ENCODE measurements at regions not wholly inside any gene's neighbourhood (a gene's known extent, or its start where the extent isn't known, plus 50 kb on each side); places are given as distances from the start of the nearest gene placed in this dataset.
"Not testable (repeated sequence)": the region's sequence is repeated elsewhere in the genome, so short reads cannot be mapped to it uniquely, and the experiment has no call there.

- no peak for DNase-seq
These were observed 2840.3 kb upstream of the PCDH20 start for GRCh38 chr13:64255988-64256387.

DNA sequence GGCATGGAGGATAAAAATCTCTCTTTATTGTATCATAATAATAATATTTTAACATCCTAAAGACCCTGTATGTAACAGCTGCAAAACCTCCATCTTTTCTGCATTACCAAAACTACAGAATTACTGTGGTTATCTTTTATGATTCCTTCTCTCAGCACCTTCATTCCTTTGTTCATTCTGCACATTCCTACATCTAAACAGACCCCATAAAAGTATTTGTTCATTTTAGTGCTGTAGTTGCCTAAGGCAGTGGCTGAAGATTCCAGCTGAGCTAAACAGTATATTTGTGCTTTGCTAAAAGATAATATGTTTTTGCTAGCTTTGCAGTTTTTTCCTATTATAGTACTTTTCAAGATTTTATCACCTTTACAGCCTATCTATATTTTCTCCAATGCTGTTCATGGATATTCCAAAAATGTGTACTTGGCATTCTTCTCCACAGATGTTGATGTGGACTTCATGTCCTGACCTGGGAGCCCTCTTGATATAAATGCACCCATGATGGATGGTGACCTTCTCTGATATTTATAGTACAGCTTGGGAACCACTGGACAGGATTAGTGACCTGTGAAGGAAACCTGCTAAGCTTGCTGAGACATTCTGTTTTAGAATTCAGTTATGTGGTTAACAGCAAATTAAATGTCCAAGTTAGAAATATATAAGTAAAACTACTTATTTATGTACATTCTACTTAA is 2832.9 kb upstream of the PCDH20 start:
- DNase-seq: no peak

DNA sequence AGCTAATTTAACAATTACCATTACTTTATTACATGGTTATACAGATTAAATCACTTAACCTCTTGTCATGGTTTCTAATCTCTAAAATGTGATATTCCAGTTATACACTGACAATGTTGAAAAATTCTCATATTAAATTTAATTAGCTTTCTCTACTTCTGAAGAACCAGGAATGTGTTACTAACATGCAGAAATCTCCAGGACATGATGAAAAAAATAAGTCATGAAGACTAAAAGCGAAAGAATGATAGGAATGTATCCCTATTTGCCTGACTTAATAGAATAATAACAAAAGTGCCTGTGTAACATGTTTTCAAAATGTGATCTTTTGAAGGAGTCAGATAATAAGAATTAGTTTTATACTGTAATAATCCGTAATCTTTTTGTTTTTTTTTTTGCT is 2823.7 kb upstream of the PCDH20 start:
- no peak for DNase-seq

GRCh38 chr13:64234255-64234654 is 2818.6 kb upstream of the PCDH20 start:
- DNase-seq: no peak

DNA sequence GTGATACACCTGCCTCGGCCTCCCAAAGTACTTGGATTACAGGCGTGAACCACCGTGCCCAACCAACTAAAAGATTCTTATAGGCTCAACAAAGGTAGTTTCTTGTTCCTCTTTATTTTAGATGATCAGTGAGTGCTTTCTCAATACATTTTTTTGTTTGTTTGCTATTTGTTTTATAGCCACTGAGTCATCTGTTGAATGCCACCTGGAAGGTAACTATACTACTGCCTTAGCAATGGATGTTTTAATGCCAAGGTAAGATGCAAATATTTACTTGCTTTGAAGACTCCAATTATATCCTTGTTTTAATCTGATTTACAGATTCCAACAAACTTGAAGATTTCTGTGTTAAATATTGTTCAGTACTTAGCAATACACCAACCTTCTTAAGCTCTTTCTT is 2807.4 kb upstream of the PCDH20 start:
- no peak for DNase-seq

- no peak for DNase-seq
These were observed 2791.0 kb upstream of the PCDH20 start for GRCh38 chr13:64206430-64207225.

- DNase-seq: no peak
These were observed 2786.9 kb upstream of the PCDH20 start for GRCh38 chr13:64202517-64202916.

- DNase-seq: no peak
These were observed 2781.6 kb upstream of the PCDH20 start for GRCh38 chr13:64197232-64197631.

- no peak for DNase-seq
These were observed 2771.0 kb upstream of the PCDH20 start for GRCh38 chr13:64186503-64187250.

GRCh38 chr13:64186071-64186470 is 2770.4 kb upstream of the PCDH20 start:
- no peak for DNase-seq

DNA sequence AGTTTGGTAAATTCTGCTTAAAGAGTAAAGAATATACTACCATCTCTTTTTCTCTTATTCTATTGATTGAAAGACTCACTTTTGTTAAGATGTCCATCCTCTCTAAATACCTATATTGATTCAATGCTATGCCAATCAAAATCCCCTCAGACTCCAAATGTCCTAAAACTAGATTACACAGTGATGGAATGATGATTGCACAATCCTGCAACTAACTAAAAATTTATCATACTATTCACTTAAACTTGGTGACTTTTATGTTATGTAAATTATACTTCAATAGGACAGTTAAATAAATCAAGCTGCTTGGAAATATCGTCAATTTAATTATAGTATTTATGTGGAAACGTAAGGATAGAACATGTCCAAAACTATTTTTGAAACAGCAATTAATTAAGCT is 2765.1 kb upstream of the PCDH20 start:
- DNase-seq: no peak

- no peak for DNase-seq
These were observed 2750.2 kb upstream of the PCDH20 start for GRCh38 chr13:64165826-64166225.

- DNase-seq: no peak
These were observed 2748.8 kb upstream of the PCDH20 start for GRCh38 chr13:64164435-64164834.

- no peak for DNase-seq
These were observed 2744.8 kb upstream of the PCDH20 start for GRCh38 chr13:64160479-64160878.

- DNase-seq: no peak
These were observed 2743.3 kb upstream of the PCDH20 start for GRCh38 chr13:64158908-64159307.

- no peak for DNase-seq
These were observed 2738.9 kb upstream of the PCDH20 start for GRCh38 chr13:64154514-64154913.

- DNase-seq: no peak
These were observed 2715.0 kb upstream of the PCDH20 start for GRCh38 chr13:64130600-64130999.

DNA sequence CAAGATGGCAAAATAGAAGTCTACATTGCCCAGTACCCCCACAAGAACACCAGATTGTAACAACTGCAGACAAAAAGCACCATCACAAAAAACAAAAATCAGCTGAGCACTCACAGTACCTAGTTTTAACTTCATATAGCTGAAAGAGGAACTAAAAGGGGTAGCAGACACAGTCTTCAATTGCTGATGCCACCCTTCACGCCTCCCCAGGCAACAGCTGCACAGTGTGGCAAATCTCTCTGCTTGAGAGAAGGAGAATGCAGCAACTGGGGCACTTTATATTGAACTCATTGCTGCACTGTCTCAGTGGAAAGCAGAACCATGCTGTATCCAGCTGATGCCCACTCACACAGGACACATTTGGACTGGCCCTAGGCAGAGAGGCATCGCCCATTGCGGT is 2714.5 kb upstream of the PCDH20 start:
- no peak for DNase-seq

DNA sequence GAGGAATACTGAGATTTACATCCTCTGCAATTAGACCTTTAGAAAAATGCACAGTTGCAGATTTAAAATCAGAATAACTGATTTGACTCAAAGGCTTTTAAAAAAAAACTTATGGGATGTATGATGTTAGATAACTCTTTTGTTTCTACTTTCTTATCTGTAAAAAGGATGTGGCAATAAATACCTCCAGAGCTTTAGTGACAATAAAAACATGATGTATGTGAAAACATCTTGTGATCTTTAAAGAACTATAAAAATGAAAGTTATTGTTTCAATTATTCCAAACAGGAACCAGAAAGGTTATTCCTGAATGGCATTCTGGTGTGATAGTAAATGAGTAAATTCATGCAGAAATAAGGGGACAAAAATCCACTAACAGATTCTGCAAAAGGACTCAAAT is 2712.2 kb upstream of the PCDH20 start:
- no peak for DNase-seq

- no peak for DNase-seq
These were observed 2711.5 kb upstream of the PCDH20 start for GRCh38 chr13:64127192-64127591.

DNA sequence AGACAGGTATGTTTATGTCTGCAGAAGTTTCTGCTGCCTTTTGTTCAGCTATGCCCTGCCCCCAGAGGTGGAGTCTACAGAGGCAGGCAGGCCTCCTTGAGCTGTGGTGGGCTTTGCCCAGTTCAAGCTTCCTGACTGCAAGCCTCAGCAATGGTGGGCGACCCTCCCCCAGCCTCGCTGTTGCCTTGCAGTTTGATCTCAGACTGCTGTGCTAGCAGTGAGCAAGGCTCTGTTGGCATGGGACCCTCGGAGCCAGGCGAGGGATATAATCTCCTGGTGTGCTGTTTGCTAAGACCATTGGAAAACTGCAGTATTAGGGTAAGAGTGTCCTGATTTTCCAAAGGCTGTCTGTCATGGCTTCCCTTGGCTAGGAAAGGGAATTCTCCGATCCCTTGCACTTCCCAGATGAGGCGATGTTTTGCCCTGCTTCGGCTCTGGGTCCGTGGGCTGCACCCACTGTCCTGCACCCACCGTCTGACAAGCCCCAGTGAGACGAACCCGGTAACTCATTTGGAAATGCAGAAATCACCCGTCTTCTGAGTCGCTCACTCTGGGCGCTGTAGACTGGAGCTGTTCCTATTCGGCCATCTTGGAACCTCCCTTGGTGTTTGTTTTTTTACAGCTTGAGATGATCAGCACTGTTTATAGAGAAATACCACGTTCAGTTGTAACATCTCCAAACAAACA is 2705.5 kb upstream of the PCDH20 start:
- not testable (repeated sequence) for DNase-seq

- DNase-seq: no peak
These were observed 2684.3 kb upstream of the PCDH20 start for GRCh38 chr13:64099994-64100393.

DNA sequence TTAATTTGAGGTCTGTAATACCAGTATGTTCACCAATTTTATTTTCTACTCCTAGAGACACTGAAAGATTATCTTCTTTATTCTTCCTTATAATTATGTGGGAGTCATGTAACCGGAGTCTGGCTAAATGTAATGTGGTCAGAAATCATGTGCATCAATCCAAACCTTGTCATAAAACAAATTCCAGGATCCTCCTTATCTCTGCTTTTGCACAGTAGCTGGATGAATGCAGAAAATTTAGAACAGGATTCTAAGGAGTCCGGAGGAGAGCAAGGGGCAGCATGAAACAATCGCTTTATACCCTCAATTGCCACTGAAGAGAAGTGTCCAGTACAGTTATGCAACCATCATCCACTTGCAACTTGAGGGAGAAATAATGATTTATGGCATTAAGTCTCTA is 2674.7 kb upstream of the PCDH20 start:
- no peak for DNase-seq

Measured in amniotic stem cell (primary cell).